H1 (cell line): ENCODE measurements at regions not wholly inside any gene's neighbourhood (a gene's known extent, or its start where the extent isn't known, plus 50 kb on each side); places are given as distances from the start of the nearest gene placed in this dataset.

Experiments
- CTCF ChIA-PET: fragments of 300-600 bp; sonication (Branson Sonifier 250); formaldehyde crosslinking; loops from one replicate; lab custom pipeline; 2021; ENCODE audit not compliant: partially characterized antibody; lab: Charles Lee
- POLR2A ChIA-PET: fragments of 300-600 bp; sonication (Branson Sonifier 250); formaldehyde crosslinking; loops from one replicate; lab custom pipeline; 2021; ENCODE audit warnings: inconsistent platforms; ENCODE audit not compliant: partially characterized antibody; lab: Charles Lee
- DNase-seq, 2 experiments: peaks; one replicate each; pipeline versions ENCODE4 v3.0.0 to v3.0.0-alpha.2; 2010 to 2022; ENCODE audit warnings: low spot score in 2 of 2, low read depth in 1 of 2, mixed read lengths in 1 of 2
- FAIRE-seq: peaks from 2 replicates; lab custom pipeline; 2011; peaks lifted over from hg19 to GRCh38; lab: Jason Lieb, UNC
- H2AFZ ChIP-seq: 2 replicates; pipeline ENCODE4 v1.8.1; 2012; ENCODE audit warnings: low read length, inconsistent platforms
- H2AK5ac ChIP-seq: 2 replicates; pipeline ENCODE4 v1.6.1; 2013; ENCODE audit warnings: low read depth, low read length
- H2BK120ac ChIP-seq: replicated peaks from 2 replicates; pipeline ENCODE3; 2013; ENCODE audit warnings: low read depth, low read length, inconsistent platforms
- H2BK12ac ChIP-seq: 2 replicates; pipeline ENCODE4 v1.6.1; 2013; ENCODE audit warnings: low read depth, low read length
- H2BK15ac ChIP-seq: 2 replicates; pipeline ENCODE4 v1.6.1; 2013; ENCODE audit warnings: low read length
- H2BK20ac ChIP-seq: 2 replicates; pipeline ENCODE4 v1.6.1; 2013; ENCODE audit warnings: low read length
- H2BK5ac ChIP-seq: 2 replicates; pipeline ENCODE4 v1.6.1; 2013; ENCODE audit warnings: low read depth, low read length
- H3K14ac ChIP-seq: 2 replicates; pipeline ENCODE4 v1.6.1; 2013; ENCODE audit warnings: inconsistent platforms; ENCODE audit not compliant: insufficient read length
- H3K18ac ChIP-seq: 2 replicates; pipeline ENCODE4 v1.6.1; 2013; ENCODE audit warnings: low read length; ENCODE audit errors: extremely low read depth
- H3K23ac ChIP-seq: 2 replicates; pipeline ENCODE4 v1.6.1; 2013; ENCODE audit warnings: inconsistent platforms; ENCODE audit not compliant: insufficient read length
- H3K23me2 ChIP-seq: 2 replicates; pipeline ENCODE4 v1.6.1; 2013; ENCODE audit warnings: low read depth, low read length
- H3K27ac ChIP-seq: 2 replicates; pipeline ENCODE4 v1.6.1; 2011; ENCODE audit warnings: low read depth, low read length, inconsistent platforms
- H3K27me3 ChIP-seq, 4 experiments: replicated peaks in 1 of 4; 1 replicate in 1 of 4; 2 replicates in 3 of 4; pipeline versions ENCODE4 v1.6.1 to v1.8.1; 2011 to 2013; ENCODE audit warnings: low read length in 3 of 4, mild to moderate bottlenecking in 3 of 4, inconsistent platforms in 2 of 4, mixed read lengths in 2 of 4, moderate library complexity in 1 of 4; ENCODE audit not compliant: control insufficient read depth in 3 of 4, insufficient read depth in 3 of 4; ENCODE audit errors: extremely low read depth in 1 of 4
- H3K36me3 ChIP-seq, 4 experiments: 2 replicates each; pipeline versions ENCODE4 v1.6.1 to v1.8.1; 2011 to 2013; ENCODE audit warnings: mild to moderate bottlenecking in 4 of 4, low read length in 3 of 4, moderate library complexity in 2 of 4, control low read depth in 1 of 4, inconsistent platforms in 1 of 4; ENCODE audit not compliant: insufficient read depth in 4 of 4, control insufficient read depth in 2 of 4
- H3K4ac ChIP-seq: replicated peaks from 2 replicates; pipeline ENCODE3; 2013; ENCODE audit warnings: low read length, low read depth, mixed read lengths, inconsistent platforms; ENCODE audit not compliant: insufficient read length
- H3K4me1 ChIP-seq, 4 experiments: replicated peaks in 1 of 4; 1 replicate in 1 of 4; 2 replicates in 3 of 4; pipeline versions ENCODE4 v1.6.1 to v1.8.1; 2011 to 2013; ENCODE audit warnings: low read length in 3 of 4, inconsistent platforms in 2 of 4, mixed read lengths in 1 of 4; ENCODE audit not compliant: insufficient read depth in 4 of 4, control insufficient read depth in 3 of 4
- H3K4me2 ChIP-seq, 2 experiments: 2 replicates each; pipeline versions ENCODE4 v1.6.1 to v1.8.1; 2011 to 2013; ENCODE audit warnings: low read depth in 2 of 2, low read length in 2 of 2, control low read depth in 1 of 2, inconsistent platforms in 1 of 2, mild to moderate bottlenecking in 1 of 2; ENCODE audit not compliant: insufficient read depth in 1 of 2
- H3K4me3 ChIP-seq, 4 experiments: fragments of 200-600, 300-600 bp in 1 of 4; sonication (generic), shearing (Covaris generic), sonication (Bioruptor Twin) in 1 of 4; 2 replicates each; pipeline versions ENCODE4 v1.5.1 to v1.8.1; 2011 to 2016; ENCODE audit warnings: low read length in 4 of 4, low read depth in 3 of 4, control low read depth in 2 of 4, inconsistent platforms in 2 of 4, mild to moderate bottlenecking in 2 of 4, mixed read lengths in 1 of 4, moderate library complexity in 1 of 4; ENCODE audit not compliant: insufficient read depth in 2 of 4; ENCODE audit errors: extremely low read depth in 1 of 4
- H3K56ac ChIP-seq: replicated peaks from 2 replicates; pipeline ENCODE3; 2013; ENCODE audit warnings: low read depth, mild to moderate bottlenecking, mixed read lengths, low read length, inconsistent platforms; ENCODE audit not compliant: insufficient read length
- H3K79me1 ChIP-seq: 2 replicates; pipeline ENCODE4 v1.6.1; 2013; ENCODE audit warnings: low read depth, low read length, control low read depth
- H3K79me2 ChIP-seq, 2 experiments: 2 replicates each; pipeline versions ENCODE4 v1.6.1 to v1.8.1; 2012 to 2013; ENCODE audit warnings: low read length in 2 of 2, mild to moderate bottlenecking in 2 of 2, inconsistent platforms in 1 of 2; ENCODE audit not compliant: insufficient read depth in 2 of 2, control insufficient read depth in 1 of 2
- H3K9ac ChIP-seq, 4 experiments: replicated peaks in 1 of 4; 1 replicate in 1 of 4; 2 replicates in 3 of 4; pipeline versions ENCODE4 v1.6.1 to v1.8.1; 2011 to 2013; ENCODE audit warnings: low read depth in 3 of 4, low read length in 3 of 4, control low read depth in 2 of 4, mild to moderate bottlenecking in 2 of 4, moderate library complexity in 2 of 4, inconsistent platforms in 1 of 4; ENCODE audit errors: extremely low read depth in 1 of 4
- H3K9me3 ChIP-seq, 2 experiments: 2 replicates each; pipeline versions ENCODE4 v1.6.1 to v1.8.1; 2012 to 2013; ENCODE audit warnings: mild to moderate bottlenecking in 2 of 2, moderate library complexity in 2 of 2, control low read depth in 1 of 2, inconsistent platforms in 1 of 2, low read depth in 1 of 2, low read length in 1 of 2, mixed read lengths in 1 of 2; ENCODE audit not compliant: insufficient read depth in 2 of 2
- H4K20me1 ChIP-seq, 2 experiments: replicated peaks in 1 of 2; 2 replicates each; pipeline versions ENCODE3 to v1.8.1; 2011 to 2013; ENCODE audit warnings: inconsistent platforms in 2 of 2, low read length in 2 of 2, mild to moderate bottlenecking in 1 of 2; ENCODE audit not compliant: insufficient read depth in 2 of 2, control insufficient read depth in 1 of 2
- H4K5ac ChIP-seq: 2 replicates; pipeline ENCODE4 v1.6.1; 2013; ENCODE audit warnings: low read length, low read depth, mixed read lengths, inconsistent platforms; ENCODE audit not compliant: insufficient read length
- H4K8ac ChIP-seq: 2 replicates; pipeline ENCODE4 v1.8.0; 2013; ENCODE audit warnings: mild to moderate bottlenecking, moderate library complexity, low read length, inconsistent platforms; ENCODE audit not compliant: insufficient read depth; ENCODE audit errors: extremely low read depth
- H4K91ac ChIP-seq: replicated peaks from 2 replicates; pipeline ENCODE3; 2013; ENCODE audit warnings: low read length, mixed read lengths, inconsistent platforms; ENCODE audit not compliant: insufficient read length
- CBX8 ChIP-seq: fragments of 300-800, 300-1000 bp; sonication (generic); IDR thresholded peaks from 2 replicates; pipeline ENCODE4 v1.7.1; 2016; ENCODE audit warnings: low read depth, low read length, borderline replicate concordance
- CREB1 ChIP-seq: IDR thresholded peaks from 2 replicates; pipeline ENCODE4 v1.6.1; 2012; ENCODE audit warnings: inconsistent platforms
- EP300 ChIP-seq, 2 experiments: IDR thresholded peaks; 1 replicate in 1 of 2; 2 replicates in 1 of 2; pipeline ENCODE4 v1.6.1; 2011 to 2012; ENCODE audit warnings: low read depth in 2 of 2, low read length in 2 of 2, mild to moderate bottlenecking in 2 of 2, borderline replicate concordance in 1 of 2, inconsistent platforms in 1 of 2, moderate library complexity in 1 of 2
- GABPA ChIP-seq: IDR thresholded peaks from 2 replicates; pipeline ENCODE4 v1.6.1; 2011; ENCODE audit warnings: mild to moderate bottlenecking, low read length, moderate library complexity, borderline replicate concordance; ENCODE audit not compliant: insufficient read depth
- GTF2F1 ChIP-seq: IDR thresholded peaks from 2 replicates; pipeline ENCODE4 v1.6.1; 2012; ENCODE audit warnings: low read depth, low read length, improper control_type of control experiment, borderline replicate concordance
- HDAC2 ChIP-seq, 2 experiments: fragments of 300-600 bp in 1 of 2; sonication (generic) in 1 of 2; IDR thresholded peaks; 2 replicates each; pipeline ENCODE4 v1.6.1; 2011 to 2012; ENCODE audit warnings: low read depth in 2 of 2, low read length in 2 of 2, mild to moderate bottlenecking in 2 of 2, moderate library complexity in 2 of 2, borderline replicate concordance in 1 of 2, inconsistent platforms in 1 of 2
- JUN ChIP-seq: IDR thresholded peaks from 2 replicates; pipeline ENCODE4 v1.6.1; 2011; ENCODE audit warnings: low read depth, mild to moderate bottlenecking, improper control_type of control experiment, low read length
- KDM1A ChIP-seq: fragments of 200-600, 300-600 bp; sonication (generic); IDR thresholded peaks from 2 replicates; pipeline ENCODE4 v1.7.1; 2016; ENCODE audit warnings: mild to moderate bottlenecking, low read length, borderline replicate concordance
- KDM4A ChIP-seq: IDR thresholded peaks from one replicate; pipeline ENCODE4 v1.7.1; 2012; ENCODE audit warnings: low read depth, mild to moderate bottlenecking, moderate library complexity, low read length, inconsistent platforms; ENCODE audit not compliant: severe bottlenecking
- POLR2AphosphoS5 ChIP-seq: IDR thresholded peaks from 2 replicates; pipeline ENCODE4 v1.6.1; 2011; ENCODE audit warnings: low read depth, low read length
- RAD21 ChIP-seq, 2 experiments: IDR thresholded peaks in 1 of 2; conservative IDR thresholded peaks in 1 of 2; 2 replicates each; pipeline ENCODE4 v1.6.1; 2011; ENCODE audit warnings: low read depth in 2 of 2, low read length in 2 of 2, improper control_type of control experiment in 1 of 2, inconsistent platforms in 1 of 2, mild to moderate bottlenecking in 1 of 2, moderate library complexity in 1 of 2
- TCF12 ChIP-seq: IDR thresholded peaks from 2 replicates; pipeline ENCODE4 v1.6.1; 2011; ENCODE audit warnings: low read depth, mild to moderate bottlenecking, low read length
- WGBS, 2 experiments: shearing (Covaris generic) in 1 of 2; methylation state at CpG; one replicate each; pipeline versions ENCODE4 v1.1.6 to v1.1.7; 2013 to 2015; ENCODE audit warnings: low lambda C conversion rate in 2 of 2, mixed read lengths in 2 of 2, inconsistent platforms in 1 of 2, low coverage in 1 of 2, missing lambda C conversion rate in 1 of 2; ENCODE audit not compliant: insufficient replicate concordance in 2 of 2, insufficient coverage in 1 of 2, insufficient read length in 1 of 2; ENCODE audit errors: extremely low coverage in 1 of 2, missing lambda C conversion rate in 1 of 2; 5-methylcytosine and 5-hydroxymethylcytosine counted together

- CTCF ChIA-PET = interaction anchor here (1.0 to 10.5 kb wide), 3 partner anchors 17 to 35 kb away, joined by 3 to 129 read pairs (median 4); no protein-coding TSS in a partner anchor
- H3K79me1 ChIP-seq = no peaks in the 10 kb centered on the region; the same call in 1 of the 2 replicates
- H4K20me1 ChIP-seq = no peaks in the 10 kb centered on the region
- H2BK12ac ChIP-seq = no peak overlapping the region
- H3K27ac ChIP-seq = no peak overlapping the region
- H3K9me3 ChIP-seq = no peaks in the 10 kb centered on the region
- no peak overlapping the region for H2BK5ac ChIP-seq
- H4K5ac ChIP-seq = no peak overlapping the region
- no peak overlapping the region for H2BK15ac ChIP-seq
- H3K9ac ChIP-seq = no peak overlapping the region
- H3K4me2 ChIP-seq = no peak overlapping the region
- H3K4me1 ChIP-seq = peaks cover 0 to 9% (median 5%) of the 10 kb centered on the region in 4 experiments; a peak in 5 of 7 replicates
- DNase-seq = no peak
- TF ChIP-seq RAD21 (IDR thresholded peaks at IDR 0.05 in 1 of 2, conservative IDR thresholded peaks at IDR 0.05 in 1 of 2; ENCODE audit: low read depth in 2 of 2, low read length in 2 of 2) (no peak), CREB1 (no peak), EP300 (IDR thresholded peaks at IDR 0.05; ENCODE audit: borderline replicate concordance in 1 of 2, low read depth in 2 of 2, low read length in 2 of 2) (no peak), GTF2F1 (no peak), GABPA (no peak), KDM1A (no peak), TCF12 (no peak), JUN (no peak), CBX8 (no peak), POLR2AphosphoS5 (no peak), HDAC2 (IDR thresholded peaks at IDR 0.05; ENCODE audit: borderline replicate concordance in 1 of 2, low read depth in 2 of 2, low read length in 2 of 2) (no peak), KDM4A (no peak)
- TF ChIP-seq, all 59 proteins: peak for 0
- FAIRE-seq = no peak
- Histone ChIP-seq H3K27me3 (no peaks in the 10 kb centered on the region; a peak in 1 of 7 replicates), H3K23me2 (peaks cover 8% of the 10 kb centered on the region; the same call in 1 of the 2 replicates), H3K56ac (no peak overlapping the region), H2BK20ac (no peak overlapping the region), H3K79me2 (no peaks in the 10 kb centered on the region), H4K8ac (no peak overlapping the region; the same call in 1 of the 2 replicates), H3K18ac (no peak overlapping the region), H3K4ac (no peak overlapping the region), H2BK120ac (no peak overlapping the region), H3K23ac (no peak overlapping the region), H4K91ac (no peak overlapping the region), H3K14ac (no peak overlapping the region), H2AFZ (no peak overlapping the region), H2AK5ac (no peak overlapping the region), H3K36me3 (no peaks in the 10 kb centered on the region), H3K4me3 (no peak overlapping the region)
- POLR2A ChIA-PET = no interaction called here
- 90% methylated on average over 14 of the region's 15 CpGs; no CpG with 5 or more reads in 1 of the 2 experiments for WGBS, 2 experiments
Measured at GRCh38 chr14:95465936-95466335, 50.5 kb downstream of the SYNE3 start.
